Lower lobe of right lung (tissue), 2 donors: ENCODE measurements at regions not wholly inside any gene's neighbourhood (a gene's known extent, or its start where the extent isn't known, plus 50 kb on each side); places are given as distances from the start of the nearest gene placed in this dataset.

Experiments used
- ATAC-seq, 2 donors: fragments of 200-7000 bp; cut with Tn5 transposase; one replicate each; pipeline ENCODE4 v1.9.1; 2020 to 2022; ENCODE audit warnings: mild to moderate bottlenecking in 2 of 2, moderate library complexity in 2 of 2
- DNase-seq: peaks from one replicate; pipeline ENCODE4 v3.0.0-alpha.2; 2020
- H3K27ac ChIP-seq: fragments of 200-600 bp; one replicate; pipeline ENCODE4 v1.8.0; 2022
- H3K27me3 ChIP-seq: fragments of 200-600 bp; one replicate; pipeline ENCODE4 v1.8.0; 2022; ENCODE audit warnings: low read depth
- H3K36me3 ChIP-seq: fragments of 200-600 bp; one replicate; pipeline ENCODE4 v1.8.0; 2022; ENCODE audit warnings: mild to moderate bottlenecking
- H3K4me1 ChIP-seq: fragments of 200-600 bp; one replicate; pipeline ENCODE4 v1.8.0; 2022
- H3K4me3 ChIP-seq: fragments of 200-600 bp; one replicate; pipeline ENCODE4 v1.8.0; 2022; ENCODE audit warnings: mild to moderate bottlenecking
- H3K9me3 ChIP-seq: fragments of 200-600 bp; one replicate; pipeline ENCODE4 v1.8.0; 2022
- CTCF ChIP-seq: fragments of 200-600 bp; IDR thresholded peaks from one replicate; pipeline ENCODE4 v1.8.0; 2022; ENCODE audit warnings: antibody characterized with exemption, mild to moderate bottlenecking
- intact Hi-C: fragments of 100-400 bp; cut with DNase I; formaldehyde crosslinking; loops from one replicate; pipeline ENCODE4 v1.11.0; 2022
- donor health status: DM: no; HTN: yes; CAD: no; lungs with severe emphysema.

- Histone ChIP-seq H3K36me3 (no peaks in the 10 kb centered on the region), H3K4me1 (no peaks in the 10 kb centered on the region), H3K4me3 (no peak overlapping the region), H3K9me3 (no peaks in the 10 kb centered on the region), H3K27me3 (no peaks in the 10 kb centered on the region), H3K27ac (no peak overlapping the region)
- no peak for ATAC-seq
- intact Hi-C loops = no loop called here
- DNase-seq = no peak
- no peak for TF ChIP-seq CTCF
Measured at GRCh38 chr12:25692115-25693035, 139.3 kb upstream of the LMNTD1 start.

- Histone ChIP-seq H3K4me1 (no peaks in the 10 kb centered on the region), H3K36me3 (no peaks in the 10 kb centered on the region), H3K27me3 (no peaks in the 10 kb centered on the region), H3K9me3 (no peaks in the 10 kb centered on the region), H3K4me3 (no peak overlapping the region), H3K27ac (no peak overlapping the region)
- no peak for DNase-seq
- no peak for TF ChIP-seq CTCF
- intact Hi-C loops = no loop called here
- ATAC-seq = peak in 1 of 2 donors; percentile 16
Measured at GRCh38 chr12:25694072-25694471, 141.0 kb upstream of the LMNTD1 start.

GRCh38 chr12:25695574-25695973 is 142.5 kb upstream of the LMNTD1 start:
- ATAC-seq = no peak
- no peak for DNase-seq
- H3K4me1 ChIP-seq = no peaks in the 10 kb centered on the region
- no peak overlapping the region for H3K27ac ChIP-seq
- H3K36me3 ChIP-seq = no peaks in the 10 kb centered on the region
- H3K9me3 ChIP-seq = no peaks in the 10 kb centered on the region
- TF ChIP-seq CTCF = no peak
- intact Hi-C loops = no loop called here
- H3K4me3 ChIP-seq = no peak overlapping the region
- no peaks in the 10 kb centered on the region for H3K27me3 ChIP-seq

GRCh38 chr12:25698772-25699171 is 145.7 kb upstream of the LMNTD1 start:
- Histone ChIP-seq H3K9me3 (no peaks in the 10 kb centered on the region), H3K4me1 (no peaks in the 10 kb centered on the region), H3K36me3 (no peaks in the 10 kb centered on the region), H3K27ac (no peak overlapping the region), H3K27me3 (no peaks in the 10 kb centered on the region), H3K4me3 (no peak overlapping the region)
- ATAC-seq (no peak), DNase-seq (no peak)
- intact Hi-C loops = no loop called here
- no peak for TF ChIP-seq CTCF

- Histone ChIP-seq H3K4me3 (no peak overlapping the region), H3K36me3 (no peaks in the 10 kb centered on the region), H3K27ac (no peak overlapping the region), H3K4me1 (no peaks in the 10 kb centered on the region), H3K9me3 (no peaks in the 10 kb centered on the region), H3K27me3 (no peaks in the 10 kb centered on the region)
- TF ChIP-seq CTCF = no peak
- ATAC-seq (no peak), DNase-seq (no peak)
- intact Hi-C loops = no loop called here
Measured at GRCh38 chr12:25699454-25699853, 146.4 kb upstream of the LMNTD1 start.
